GM18517 (cell line): ENCODE measurements at regions not wholly inside any gene's neighbourhood (a gene's known extent, or its start where the extent isn't known, plus 50 kb on each side); places are given as distances from the start of the nearest gene placed in this dataset.

Source experiments
- ATAC-seq: cut with Tn5 transposase; IDR thresholded peaks from one replicate; pipeline ENCODE4 v1.9.1; 2021; ENCODE audit warnings: mild to moderate bottlenecking, moderate library complexity; ENCODE audit not compliant: unreplicated experiment

DNA sequence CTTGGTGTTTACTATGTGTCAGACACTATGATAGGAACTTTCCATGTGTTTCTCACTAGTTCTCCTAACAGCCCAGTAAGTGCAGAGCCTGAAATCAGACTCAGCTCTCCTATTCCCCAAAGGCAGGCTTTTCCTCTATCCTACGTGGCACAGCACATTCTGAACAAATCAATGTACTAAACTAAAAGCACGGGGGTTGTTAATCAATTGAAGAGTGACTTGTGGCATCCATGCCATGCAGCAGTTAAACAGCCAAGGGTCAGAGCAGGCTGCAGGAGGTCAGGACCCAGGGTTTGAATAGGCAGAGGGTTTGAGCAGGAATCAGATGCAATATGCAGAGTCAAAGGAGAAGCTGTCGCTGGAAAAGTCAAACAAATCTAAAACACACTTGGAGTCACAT is 289.7 kb upstream of the LDB2 start:
- no peak for ATAC-seq

DNA sequence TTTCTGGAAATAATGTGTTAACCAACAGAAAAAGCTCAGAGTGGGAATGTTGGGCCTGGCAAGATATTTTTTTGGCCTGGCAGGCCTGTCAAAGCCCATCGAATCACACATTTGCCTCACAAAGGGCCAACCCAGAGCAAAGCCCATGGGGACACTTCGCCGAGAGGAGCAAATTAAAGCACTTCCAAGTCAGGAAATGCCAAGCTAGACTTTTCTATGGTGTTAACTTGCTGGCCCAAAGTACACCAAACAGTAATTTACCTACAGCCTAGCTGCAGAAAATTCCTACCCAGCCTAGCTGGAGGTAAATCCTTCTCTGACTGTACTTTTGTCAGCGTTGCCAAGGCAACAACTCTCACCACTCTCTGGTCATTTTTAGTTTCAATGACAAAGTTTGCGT is 288.6 kb upstream of the LDB2 start:
- no peak for ATAC-seq

DNA sequence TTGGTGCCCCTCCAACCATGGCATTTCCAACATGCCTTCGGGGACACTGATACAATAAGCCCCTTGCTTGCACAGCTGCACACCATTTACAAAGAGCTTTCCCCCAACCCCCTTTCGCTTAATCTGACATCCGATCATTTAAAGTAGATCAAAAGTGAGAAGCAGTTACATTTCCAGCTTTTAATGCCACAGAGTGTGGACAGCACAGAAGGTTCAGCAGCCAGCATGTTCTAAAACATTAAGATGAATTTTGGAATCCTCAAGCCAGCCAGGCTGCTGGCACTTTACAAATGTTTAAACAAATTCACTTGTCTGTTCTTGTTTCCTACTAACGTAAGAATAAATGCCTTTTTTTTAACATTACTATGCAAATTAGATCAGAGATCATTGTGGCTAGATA is 284.4 kb upstream of the LDB2 start:
- no peak for ATAC-seq

DNA sequence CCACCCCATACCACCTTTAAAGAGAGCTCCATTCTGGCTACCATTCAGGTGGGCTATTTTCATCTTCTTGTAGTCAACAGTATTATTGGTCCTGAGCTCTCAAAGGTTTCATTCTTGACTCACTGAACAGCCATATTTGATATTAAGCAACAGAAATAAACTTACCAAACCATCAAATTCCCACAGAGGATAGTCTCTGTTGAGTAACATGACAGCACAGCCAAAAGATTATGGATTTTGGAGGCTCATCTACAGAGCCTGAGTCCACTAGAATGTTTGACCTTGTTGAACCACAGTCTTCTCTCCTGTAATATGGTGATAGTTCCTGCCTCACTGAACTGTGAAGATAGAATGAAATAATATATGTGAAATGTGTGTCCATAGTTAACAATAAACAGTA is 276.3 kb upstream of the LDB2 start:
- ATAC-seq, result no peak

DNA sequence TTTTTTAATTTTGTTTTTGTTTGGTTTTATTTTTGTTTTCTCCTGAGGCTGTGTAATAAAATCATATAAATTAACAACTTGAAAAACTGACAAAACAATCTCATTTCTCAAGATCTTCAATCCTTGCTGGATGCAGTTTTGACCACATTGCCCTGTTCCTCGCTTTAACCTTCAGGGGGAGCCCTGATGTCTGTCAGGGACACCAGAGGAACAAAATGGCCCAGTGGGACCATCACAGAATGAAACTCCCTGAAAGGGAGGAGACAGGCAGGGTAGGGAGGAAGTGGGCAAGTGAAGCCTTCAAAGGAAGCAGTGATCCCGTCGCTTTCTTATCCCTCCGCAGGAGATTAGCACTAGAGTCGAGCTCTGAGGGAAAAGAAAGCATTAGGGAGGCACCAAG is 274.9 kb upstream of the LDB2 start:
- no peak for ATAC-seq

DNA sequence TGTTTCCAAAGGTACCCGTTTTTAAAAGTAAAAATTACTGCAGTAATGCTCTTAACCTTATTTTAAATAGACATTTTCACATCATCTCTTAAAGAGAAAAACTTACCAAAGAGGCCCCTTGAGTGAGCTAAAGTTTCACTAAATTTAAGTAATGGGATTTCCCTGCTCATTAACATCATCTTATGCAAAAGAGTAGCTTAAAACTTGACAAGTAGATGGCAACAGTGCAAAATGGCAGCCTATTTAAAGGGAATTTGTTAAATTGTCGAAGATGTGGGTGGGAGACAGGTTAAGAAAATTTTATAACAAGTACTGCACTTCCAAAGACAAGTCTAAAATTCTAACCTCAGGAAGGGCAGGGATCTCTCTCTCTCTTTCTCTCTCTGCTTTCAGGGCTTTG is 271.7 kb upstream of the LDB2 start:
- no peak for ATAC-seq

DNA sequence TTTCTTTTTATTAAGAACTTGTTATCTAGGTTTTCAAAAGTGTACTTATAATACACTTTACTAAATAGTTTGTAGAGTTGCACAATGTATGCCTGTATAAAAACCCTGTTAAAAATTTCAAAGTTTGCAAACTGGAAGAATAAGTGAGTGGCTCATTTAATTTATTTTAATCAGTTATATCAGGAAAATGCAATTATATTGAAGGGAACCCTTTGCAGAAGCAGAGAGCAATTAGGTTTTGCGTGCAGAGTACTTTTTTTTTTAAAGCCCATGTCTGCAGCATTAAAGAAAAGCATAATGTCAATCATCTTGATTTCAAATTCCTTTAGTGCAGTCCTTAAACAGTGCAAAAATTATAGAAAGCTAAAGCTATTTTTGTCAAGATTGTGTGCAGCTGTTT is 271.3 kb upstream of the LDB2 start:
- no peak for ATAC-seq

DNA sequence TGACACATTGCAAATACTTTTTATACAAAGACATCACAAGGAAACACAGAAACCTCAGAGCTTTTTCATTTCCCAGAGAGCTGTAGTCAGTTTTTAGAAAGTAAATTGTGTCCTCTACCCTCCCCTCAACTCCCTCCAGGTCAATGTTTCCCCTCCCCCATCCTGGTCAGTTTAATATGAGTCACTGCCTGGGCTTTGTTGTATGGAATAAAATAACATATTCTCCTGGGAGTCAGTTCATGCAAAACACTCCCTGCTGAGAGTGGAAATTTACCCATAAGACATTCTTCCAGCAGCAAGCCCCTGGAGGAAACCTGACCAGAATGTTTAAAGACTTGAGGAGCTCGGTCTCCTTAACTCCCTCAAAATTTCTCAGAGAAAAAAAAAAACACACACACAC is 270.1 kb upstream of the LDB2 start:
- ATAC-seq, result no peak

DNA sequence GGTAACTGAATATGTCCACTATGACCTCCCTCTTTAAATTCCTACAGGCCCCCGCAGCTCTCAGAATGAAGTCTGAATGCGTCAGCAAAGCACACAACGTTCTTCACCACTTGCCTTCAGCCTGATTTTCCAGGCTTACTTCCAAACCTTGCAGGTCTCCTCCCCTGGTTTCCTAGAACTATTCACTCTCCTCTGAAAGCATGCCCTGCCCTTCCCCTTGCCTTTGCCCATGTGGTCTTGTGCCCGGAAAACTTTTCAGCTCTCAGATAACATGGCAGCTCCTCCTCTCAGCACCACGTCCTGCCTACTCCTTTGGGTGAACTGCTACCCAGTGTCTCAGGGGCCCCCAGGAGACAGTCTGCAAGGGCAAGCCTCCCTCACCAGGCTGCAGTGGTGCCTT is 268.5 kb upstream of the LDB2 start:
- ATAC-seq, result no peak

DNA sequence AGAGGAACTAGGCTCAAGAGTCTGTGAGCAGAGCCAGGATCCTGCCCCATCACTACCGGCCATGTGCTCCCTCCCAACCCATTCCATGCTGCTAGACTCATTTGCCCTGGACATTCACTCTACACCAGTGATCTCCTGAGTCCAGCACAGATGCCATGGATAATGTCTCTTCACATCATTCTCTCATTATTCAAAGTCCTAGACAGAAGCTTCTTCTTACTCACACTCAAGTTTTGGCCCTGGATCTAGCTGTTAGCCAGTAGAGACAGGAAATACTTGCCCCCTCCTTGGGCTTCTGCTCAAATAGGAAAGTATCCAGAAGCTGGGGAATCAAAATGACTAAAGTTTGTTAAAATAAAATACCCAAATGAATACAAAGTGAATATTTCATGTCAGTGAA is 266.8 kb upstream of the LDB2 start:
- ATAC-seq, result no peak

DNA sequence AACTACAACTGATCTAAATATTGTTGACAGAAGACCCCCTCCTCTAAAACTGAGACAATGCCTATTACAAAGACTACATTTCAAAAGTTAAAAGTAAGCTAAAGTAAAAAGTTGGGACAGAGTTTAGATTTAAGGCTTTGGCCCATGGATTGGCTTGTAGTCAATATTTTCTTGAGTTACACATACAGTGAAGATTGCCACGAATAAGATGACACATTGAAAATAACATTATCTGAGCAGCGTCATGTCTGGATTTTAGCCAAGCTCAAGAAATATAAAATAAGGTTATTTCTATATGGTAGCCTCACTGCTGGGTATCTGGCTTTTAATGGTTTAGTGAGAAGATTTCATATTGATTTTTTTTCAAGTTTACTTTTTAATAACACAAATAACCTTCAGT is 266.2 kb upstream of the LDB2 start:
- no peak for ATAC-seq

DNA sequence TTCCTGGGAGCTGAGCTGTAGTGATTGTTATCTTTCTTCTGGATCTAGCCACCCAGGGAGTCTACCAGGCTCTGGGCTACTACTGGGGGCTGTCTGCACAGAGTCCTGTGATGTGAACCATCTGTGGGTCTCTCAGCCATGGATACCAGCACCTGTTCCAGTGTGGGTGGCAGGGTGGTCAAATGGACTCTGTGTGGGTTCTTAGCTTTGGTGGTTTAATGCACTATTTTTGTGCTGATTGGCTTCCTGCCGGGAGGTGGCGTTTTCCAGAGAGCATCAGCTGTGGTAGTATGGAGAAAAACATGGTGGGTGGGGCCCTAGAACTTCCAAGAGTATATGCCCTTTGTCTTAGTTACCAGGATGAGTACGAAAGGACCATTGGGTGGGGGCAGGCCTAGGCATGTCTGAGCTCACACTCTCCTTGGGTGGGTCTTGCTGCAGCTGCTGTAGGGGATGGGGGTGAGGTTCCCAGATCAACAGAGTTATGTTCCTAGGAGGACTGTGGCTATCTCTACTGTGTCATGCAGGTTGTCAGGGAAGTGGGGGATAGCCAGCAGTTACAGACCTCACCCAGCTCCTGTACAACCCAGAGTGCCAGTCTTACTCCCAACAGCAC is 264.8 kb upstream of the LDB2 start:
- no peak for ATAC-seq

DNA sequence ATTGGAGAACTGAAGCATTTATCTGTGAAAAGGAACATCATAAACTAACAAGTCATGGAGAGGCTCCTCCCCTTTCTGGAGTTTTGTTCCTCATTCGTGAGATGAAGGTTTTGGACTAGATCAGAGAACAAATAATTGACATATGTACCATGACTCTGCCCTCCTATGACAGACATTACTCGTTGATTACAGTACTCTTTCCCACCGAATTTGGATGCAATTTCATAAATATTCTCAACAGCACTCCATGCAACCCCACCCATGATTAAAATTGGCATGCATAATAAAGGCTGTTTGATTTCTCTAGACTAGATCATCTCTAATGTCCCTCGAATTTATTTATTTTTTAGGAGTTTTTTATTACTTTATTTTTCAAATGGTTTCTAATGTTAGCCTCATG is 258.9 kb upstream of the LDB2 start:
- ATAC-seq, result no peak

DNA sequence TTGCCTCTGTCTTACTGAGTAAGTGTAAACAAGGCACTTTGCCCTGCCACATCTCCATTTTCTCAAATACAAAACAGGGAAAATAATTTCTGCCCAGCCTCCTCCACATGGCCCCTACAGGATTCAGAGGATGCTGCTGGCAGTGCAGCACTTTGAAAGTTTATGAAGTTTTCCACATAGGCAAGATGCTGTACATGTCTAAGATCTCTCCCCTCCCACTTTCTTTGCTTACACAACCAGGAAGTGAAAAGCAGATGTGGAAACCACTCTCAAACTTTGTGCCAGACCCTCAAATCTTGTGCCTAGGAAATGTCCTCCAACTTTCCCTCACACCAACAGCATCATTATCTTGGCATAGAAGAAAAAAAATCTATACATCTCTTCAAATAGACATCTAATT is 257.0 kb upstream of the LDB2 start:
- ATAC-seq, result no peak

DNA sequence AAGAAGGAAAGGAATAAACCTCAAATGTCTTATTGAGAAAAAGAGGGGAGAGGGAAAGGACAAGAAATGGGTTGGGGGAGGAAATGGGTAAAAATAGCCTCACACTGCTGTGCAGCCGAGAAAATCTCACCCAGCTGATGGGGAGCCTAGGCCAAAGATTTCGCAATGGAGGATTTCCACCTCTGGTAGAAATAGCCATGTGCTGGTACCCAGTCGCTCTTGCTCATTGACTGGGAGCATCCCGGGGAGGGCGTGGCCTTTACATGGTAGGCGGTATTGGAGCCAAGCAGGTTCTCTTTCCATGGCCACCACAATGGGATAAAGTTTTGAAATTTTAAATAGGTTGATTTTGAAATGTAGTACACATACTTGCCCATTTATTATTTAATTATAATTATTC is 255.1 kb upstream of the LDB2 start:
- no peak for ATAC-seq

DNA sequence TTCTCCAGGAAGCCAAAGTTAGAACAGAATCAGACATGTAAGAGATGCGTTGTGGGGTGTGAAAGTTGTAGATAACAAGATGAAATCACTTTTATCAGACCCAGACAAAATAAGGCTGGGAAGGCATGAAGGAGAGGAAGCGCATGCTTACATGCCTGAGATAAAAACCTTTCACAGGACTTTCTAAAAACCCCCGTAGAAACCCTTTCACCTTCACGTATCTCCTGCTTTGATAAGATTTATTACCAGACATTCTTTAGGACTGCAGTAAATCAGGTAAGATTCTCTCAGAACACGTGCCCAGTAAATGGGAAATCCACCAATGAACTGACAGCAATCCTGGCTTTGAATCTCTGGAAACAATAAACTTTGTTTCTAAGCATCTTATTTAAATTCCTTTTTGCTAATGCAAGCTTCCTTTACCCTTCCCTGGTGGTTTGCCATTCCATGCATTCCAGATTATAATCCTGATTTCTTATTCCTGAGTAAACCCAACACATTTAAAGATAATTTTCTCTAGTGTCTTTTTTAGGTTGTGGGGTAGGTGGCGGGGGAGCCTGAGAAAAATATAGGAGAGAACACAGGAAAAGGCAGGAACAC is 254.6 kb upstream of the LDB2 start:
- ATAC-seq, result no peak

DNA sequence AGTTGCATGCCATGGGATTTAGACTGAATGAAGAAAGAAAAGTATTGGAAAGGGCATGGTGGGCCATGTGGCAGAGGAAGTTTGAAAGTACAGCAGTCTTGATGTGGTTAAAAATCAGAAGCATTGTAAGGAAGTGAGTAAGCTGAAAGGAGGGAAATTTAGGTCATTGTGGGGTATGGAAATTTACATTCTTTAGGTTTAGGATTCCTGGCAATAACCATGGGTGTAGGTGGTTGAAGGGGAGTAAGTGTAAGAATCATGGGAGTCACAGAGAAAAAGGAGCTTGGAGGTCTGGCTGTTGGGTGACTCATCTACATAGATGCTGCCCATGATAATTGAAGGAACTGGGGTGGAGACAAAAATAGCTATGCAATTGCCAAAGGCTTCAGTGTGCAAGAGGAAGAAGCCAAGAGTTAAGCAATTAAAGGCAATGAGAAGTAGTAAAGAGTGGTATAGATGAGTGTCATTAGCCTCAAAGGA is 243.8 kb upstream of the LDB2 start:
- no peak for ATAC-seq

DNA sequence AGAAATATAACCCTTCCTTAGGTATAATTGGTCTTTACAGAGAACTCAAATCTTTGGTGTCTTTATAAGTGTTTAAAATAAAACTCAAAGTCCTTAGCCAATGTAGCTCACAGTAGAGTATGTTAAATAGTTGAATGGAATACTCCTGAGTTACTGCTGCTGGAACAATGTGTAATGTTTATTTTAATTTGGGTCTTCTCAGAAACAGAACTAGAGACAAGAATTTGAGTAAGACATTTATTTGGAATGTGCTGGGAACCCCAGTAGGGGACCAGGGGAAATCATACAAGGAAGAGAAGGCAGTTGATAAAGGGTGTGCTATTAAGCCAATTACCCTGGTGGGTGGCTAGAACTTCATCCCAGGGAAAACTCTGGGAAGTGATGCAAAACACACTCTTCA is 240.4 kb upstream of the LDB2 start:
- no peak for ATAC-seq

DNA sequence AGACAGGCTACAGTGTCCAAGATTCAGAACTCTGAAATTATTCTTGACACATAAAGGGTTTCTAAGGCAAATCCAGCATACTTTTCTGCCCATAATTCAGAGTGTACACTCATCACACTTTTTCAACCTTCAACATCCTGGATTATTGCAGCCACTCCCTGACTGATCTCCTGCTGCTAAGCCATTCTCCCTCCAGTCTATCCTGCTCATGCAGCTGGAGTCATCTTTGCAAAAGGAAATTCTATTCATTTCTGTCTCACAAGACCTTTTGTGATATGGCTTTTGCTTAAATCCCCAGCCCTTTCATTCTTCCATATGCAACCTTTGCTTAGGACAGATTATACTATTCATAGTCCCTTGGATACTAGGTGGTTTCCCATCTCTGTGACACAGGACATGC is 236.1 kb upstream of the LDB2 start:
- no peak for ATAC-seq

DNA sequence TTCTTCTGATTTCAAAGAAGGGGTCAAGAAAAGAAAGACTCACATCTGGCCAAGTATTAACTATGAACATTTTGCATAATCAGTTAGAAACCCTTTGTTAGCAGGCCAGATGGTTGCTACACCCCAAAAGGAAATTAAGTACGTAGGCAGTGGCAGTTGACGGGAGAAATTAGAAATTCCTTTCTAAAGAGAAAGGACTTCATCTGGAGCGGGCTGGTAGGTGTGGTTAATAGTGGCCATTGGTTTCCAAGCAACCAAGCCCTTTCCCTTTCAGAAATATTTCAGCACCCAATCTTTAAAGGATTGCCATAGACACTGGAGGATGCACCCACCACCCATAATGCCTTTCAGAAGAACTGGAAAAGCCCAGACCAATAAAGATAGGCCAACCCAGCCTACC is 235.7 kb upstream of the LDB2 start:
- ATAC-seq, result no peak

DNA sequence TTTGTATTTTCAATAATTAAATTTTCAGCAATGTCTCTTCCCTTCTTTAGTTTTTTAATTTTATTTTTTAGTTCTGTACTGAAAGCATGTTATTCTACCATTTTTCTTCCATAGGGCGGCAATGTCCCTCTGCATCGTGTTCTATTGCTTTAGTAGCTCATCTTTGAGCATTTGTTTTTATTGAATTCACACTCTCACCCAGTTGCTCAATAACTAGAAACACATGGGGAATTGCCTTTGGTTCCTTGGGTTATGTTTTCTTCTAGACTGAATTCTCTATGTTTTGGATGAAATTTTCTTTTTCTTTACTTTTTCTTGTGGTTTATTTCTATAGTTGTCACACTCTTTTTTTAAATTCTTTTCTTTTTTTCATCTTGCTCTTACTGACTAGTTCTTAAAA is 233.8 kb upstream of the LDB2 start:
- ATAC-seq, result no peak

DNA sequence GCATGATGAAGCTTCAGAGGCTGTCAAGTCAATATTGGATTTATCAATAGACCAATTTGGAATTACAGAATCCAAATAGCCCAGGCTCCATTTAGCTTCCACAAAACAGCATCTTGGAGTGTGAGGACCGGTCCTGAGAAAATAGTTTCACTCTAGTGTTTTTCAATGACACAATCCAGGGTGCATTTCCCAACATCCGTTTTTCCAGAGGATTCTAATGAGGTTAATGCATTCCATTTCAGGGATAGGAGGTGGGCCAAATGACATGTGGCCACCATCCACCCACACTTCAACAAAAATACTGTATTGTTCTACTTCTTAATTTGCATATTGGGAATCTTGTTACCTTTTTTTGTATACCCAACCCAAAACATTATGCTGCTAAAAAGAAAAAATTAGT is 229.8 kb upstream of the LDB2 start:
- ATAC-seq, result no peak

DNA sequence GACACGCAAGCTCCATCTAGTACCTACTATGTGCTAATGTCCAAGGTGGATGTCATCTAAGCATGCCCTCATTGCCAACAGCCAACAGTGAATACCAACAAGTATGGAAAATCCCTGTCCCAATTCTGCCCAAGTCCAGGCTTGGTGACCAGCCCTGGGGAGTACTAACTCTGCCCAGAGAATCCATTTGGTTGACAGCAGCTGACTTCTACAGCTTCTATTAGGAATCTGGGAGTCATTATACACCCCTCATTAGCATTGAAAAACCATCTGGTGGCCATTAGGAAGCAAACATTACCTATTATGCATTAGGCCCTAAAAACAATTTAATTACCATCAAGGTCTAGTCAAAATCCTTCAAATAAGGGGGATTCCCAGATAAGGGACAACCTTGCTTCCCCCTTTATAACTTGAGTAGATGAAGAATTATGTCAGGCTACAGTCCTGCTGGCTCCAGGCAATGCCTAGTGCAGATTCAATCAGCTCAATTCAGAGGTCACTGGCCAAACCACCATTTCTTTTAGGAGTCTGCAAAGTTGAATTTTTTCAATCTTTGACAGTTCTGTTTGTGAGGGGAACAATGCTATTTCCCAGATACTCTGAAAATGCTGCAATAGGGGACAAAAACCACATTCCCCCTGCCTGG is 228.0 kb upstream of the LDB2 start:
- no peak for ATAC-seq
